ENCODE measurements at regions not wholly inside any gene's neighbourhood (a gene's known extent, or its start where the extent isn't known, plus 50 kb on each side); places are given as distances from the start of the nearest gene placed in this dataset.

DNA sequence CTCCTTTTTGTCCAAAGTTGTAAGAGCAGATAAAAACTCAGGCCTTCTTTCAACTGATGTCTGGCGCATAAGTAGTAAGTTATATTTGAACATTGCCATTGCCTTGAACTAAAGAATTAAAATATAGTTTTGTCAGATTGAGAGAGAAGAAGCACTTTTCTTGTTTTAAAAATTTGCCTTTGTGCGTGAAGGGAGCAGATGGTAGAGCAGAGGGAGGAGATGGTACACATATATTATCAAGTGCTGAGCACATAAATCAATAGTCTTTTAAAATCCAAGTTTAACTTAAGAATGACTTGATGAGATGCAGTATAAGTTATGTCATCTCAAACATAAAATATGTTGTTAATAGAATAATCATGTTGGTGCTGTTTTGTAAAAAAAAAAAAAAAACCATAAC, 504.6 kb upstream of the KLHL1 start:
- no peaks in the 10 kb centered on the region for H3K79me2 ChIP-seq (ENCODE audit: insufficient read depth, low read length)
- no peak overlapping the region; the same call in 1 of the 2 replicates for H2AFZ ChIP-seq (ENCODE audit: low read length)
- no peaks in the 10 kb centered on the region for H3K4me1 ChIP-seq (ENCODE audit: insufficient read depth, low read length, poor library complexity, severe bottlenecking)
- no peak overlapping the region for H3K4me3 ChIP-seq (ENCODE audit: low read length, poor library complexity, severe bottlenecking)
- H3F3A ChIP-seq (ENCODE audit: low read depth) = no peaks in the 10 kb centered on the region
- no peak overlapping the region for H3K9ac ChIP-seq (ENCODE audit: low read depth, low read length, poor library complexity, severe bottlenecking)
- H3K9me3 ChIP-seq (ENCODE audit: insufficient read depth, low read depth, low read length) = no peaks in the 10 kb centered on the region
- H3K27me3 ChIP-seq (ENCODE audit: insufficient read depth, low read length, poor library complexity, severe bottlenecking) = no peaks in the 10 kb centered on the region
- no peaks in the 10 kb centered on the region for H3K9me2 ChIP-seq (replicated peaks; ENCODE audit: low read depth, low read length)
- H3K4me2 ChIP-seq (ENCODE audit: low read depth, low read length, poor library complexity, severe bottlenecking) = no peak overlapping the region
- H4K20me1 ChIP-seq (ENCODE audit: insufficient read depth, low read length, poor library complexity, severe bottlenecking) = no peaks in the 10 kb centered on the region
- H3K36me3 ChIP-seq (ENCODE audit: insufficient read depth, low read length) = no peaks in the 10 kb centered on the region
- no peak for TF ChIP-seq EZH2phosphoT487 (IDR thresholded peaks at IDR 0.05; ENCODE audit: borderline replicate concordance)
- TF ChIP-seq, protein P1, sequence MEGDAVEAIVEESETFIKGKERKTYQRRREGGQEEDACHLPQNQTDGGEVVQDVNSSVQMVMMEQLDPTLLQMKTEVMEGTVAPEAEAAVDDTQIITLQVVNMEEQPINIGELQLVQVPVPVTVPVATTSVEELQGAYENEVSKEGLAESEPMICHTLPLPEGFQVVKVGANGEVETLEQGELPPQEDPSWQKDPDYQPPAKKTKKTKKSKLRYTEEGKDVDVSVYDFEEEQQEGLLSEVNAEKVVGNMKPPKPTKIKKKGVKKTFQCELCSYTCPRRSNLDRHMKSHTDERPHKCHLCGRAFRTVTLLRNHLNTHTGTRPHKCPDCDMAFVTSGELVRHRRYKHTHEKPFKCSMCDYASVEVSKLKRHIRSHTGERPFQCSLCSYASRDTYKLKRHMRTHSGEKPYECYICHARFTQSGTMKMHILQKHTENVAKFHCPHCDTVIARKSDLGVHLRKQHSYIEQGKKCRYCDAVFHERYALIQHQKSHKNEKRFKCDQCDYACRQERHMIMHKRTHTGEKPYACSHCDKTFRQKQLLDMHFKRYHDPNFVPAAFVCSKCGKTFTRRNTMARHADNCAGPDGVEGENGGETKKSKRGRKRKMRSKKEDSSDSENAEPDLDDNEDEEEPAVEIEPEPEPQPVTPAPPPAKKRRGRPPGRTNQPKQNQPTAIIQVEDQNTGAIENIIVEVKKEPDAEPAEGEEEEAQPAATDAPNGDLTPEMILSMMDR (conservative IDR thresholded peaks at IDR 0.05; ENCODE audit: low read length) = no peak

GRCh38 chr13:70604448-70604847, 496.2 kb upstream of the KLHL1 start:
- TF ChIP-seq, protein P1 (conservative IDR thresholded peaks at IDR 0.05; ENCODE audit: low read length) = no peak
- no peak for TF ChIP-seq EZH2phosphoT487 (IDR thresholded peaks at IDR 0.05; ENCODE audit: borderline replicate concordance)
- no peaks in the 10 kb centered on the region for H4K20me1 ChIP-seq (ENCODE audit: insufficient read depth, low read length, poor library complexity, severe bottlenecking)
- H3F3A ChIP-seq (ENCODE audit: low read depth) = no peaks in the 10 kb centered on the region
- H3K27me3 ChIP-seq (ENCODE audit: insufficient read depth, low read length, poor library complexity, severe bottlenecking) = no peaks in the 10 kb centered on the region
- H3K4me1 ChIP-seq (ENCODE audit: insufficient read depth, low read length, poor library complexity, severe bottlenecking) = no peaks in the 10 kb centered on the region
- no peak overlapping the region for H3K9ac ChIP-seq (ENCODE audit: low read depth, low read length, poor library complexity, severe bottlenecking)
- no peaks in the 10 kb centered on the region for H3K9me2 ChIP-seq (replicated peaks; ENCODE audit: low read depth, low read length)
- H3K36me3 ChIP-seq (ENCODE audit: insufficient read depth, low read length) = no peaks in the 10 kb centered on the region
- no peaks in the 10 kb centered on the region for H3K9me3 ChIP-seq (ENCODE audit: insufficient read depth, low read depth, low read length)
- no peaks in the 10 kb centered on the region for H3K79me2 ChIP-seq (ENCODE audit: insufficient read depth, low read length)
- H3K4me2 ChIP-seq (ENCODE audit: low read depth, low read length, poor library complexity, severe bottlenecking) = no peak overlapping the region
- H2AFZ ChIP-seq (ENCODE audit: low read length) = no peak overlapping the region
- no peak overlapping the region for H3K4me3 ChIP-seq (ENCODE audit: low read length, poor library complexity, severe bottlenecking)

GRCh38 chr13:70593716-70594115, 485.5 kb upstream of the KLHL1 start:
- TF ChIP-seq, protein P1 (conservative IDR thresholded peaks at IDR 0.05; ENCODE audit: low read length) = no peak
- TF ChIP-seq EZH2phosphoT487 (IDR thresholded peaks at IDR 0.05; ENCODE audit: borderline replicate concordance) = no peak
- Histone ChIP-seq H3K9me3 (ENCODE audit: insufficient read depth, low read depth, low read length) (no peaks in the 10 kb centered on the region), H3K9ac (ENCODE audit: low read depth, low read length, poor library complexity, severe bottlenecking) (no peak overlapping the region), H3K79me2 (ENCODE audit: insufficient read depth, low read length) (no peaks in the 10 kb centered on the region), H3K36me3 (ENCODE audit: insufficient read depth, low read length) (no peaks in the 10 kb centered on the region), H3K4me1 (ENCODE audit: insufficient read depth, low read length, poor library complexity, severe bottlenecking) (no peaks in the 10 kb centered on the region), H3K4me2 (ENCODE audit: low read depth, low read length, poor library complexity, severe bottlenecking) (no peak overlapping the region), H3K9me2 (replicated peaks; ENCODE audit: low read depth, low read length) (no peaks in the 10 kb centered on the region), H2AFZ (ENCODE audit: low read length) (no peak overlapping the region), H3F3A (ENCODE audit: low read depth) (no peaks in the 10 kb centered on the region), H3K4me3 (ENCODE audit: low read length, poor library complexity, severe bottlenecking) (no peak overlapping the region), H4K20me1 (ENCODE audit: insufficient read depth, low read length, poor library complexity, severe bottlenecking) (no peaks in the 10 kb centered on the region), H3K27me3 (ENCODE audit: insufficient read depth, low read length, poor library complexity, severe bottlenecking) (no peaks in the 10 kb centered on the region)

Data from Loucy (cell line).